Testis (tissue), 2 donors: ENCODE measurements at regions not wholly inside any gene's neighbourhood (a gene's known extent, or its start where the extent isn't known, plus 50 kb on each side); places are given as distances from the start of the nearest gene placed in this dataset.

ENCODE experiments used
- CTCF ChIP-seq, 3 experiments: fragments of 450-650 bp in 2 of 3; fragments of 200-600 bp in 1 of 3; sonication (generic) in 1 of 3; IDR thresholded peaks; one replicate each; pipeline ENCODE4 v1.5.1; 2016 to 2019; ENCODE audit warnings: antibody characterized with exemption in 3 of 3, mild to moderate bottlenecking in 2 of 3, moderate library complexity in 1 of 3
- POLR2A ChIP-seq: fragments of 450-650 bp; IDR thresholded peaks from one replicate; pipeline ENCODE4 v1.6.1; 2017; ENCODE audit warnings: antibody characterized with exemption, mild to moderate bottlenecking, moderate library complexity

DNA sequence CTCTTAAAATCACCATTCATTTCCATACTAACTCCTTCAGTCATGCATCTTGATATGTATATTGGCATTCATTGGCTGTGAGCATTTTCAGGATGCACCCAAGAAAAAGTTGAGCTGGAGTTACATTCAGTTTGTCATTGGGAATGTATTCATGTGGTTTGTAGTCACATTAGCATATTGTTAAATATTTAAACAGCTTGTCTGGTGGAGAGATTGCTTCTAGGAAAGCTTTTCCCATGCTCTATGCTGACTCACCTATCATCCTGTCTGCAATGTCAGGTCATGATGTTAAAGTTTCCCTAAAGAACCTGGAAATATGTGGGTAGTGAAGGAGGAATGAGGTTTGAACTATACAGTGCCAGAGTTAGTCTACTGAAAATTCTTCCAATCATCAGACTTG, 583.6 kb downstream of the GALC start:
- no peak for TF ChIP-seq POLR2A
- TF ChIP-seq CTCF (IDR thresholded peaks at IDR 0.05): no peak
